ENCODE measurements at regions not wholly inside any gene's neighbourhood (a gene's known extent, or its start where the extent isn't known, plus 50 kb on each side); places are given as distances from the start of the nearest gene placed in this dataset.

GRCh38 chr11:22454461-22455090 is 116.4 kb downstream of the SLC17A6 start:
- TF ChIP-seq, protein P1, sequence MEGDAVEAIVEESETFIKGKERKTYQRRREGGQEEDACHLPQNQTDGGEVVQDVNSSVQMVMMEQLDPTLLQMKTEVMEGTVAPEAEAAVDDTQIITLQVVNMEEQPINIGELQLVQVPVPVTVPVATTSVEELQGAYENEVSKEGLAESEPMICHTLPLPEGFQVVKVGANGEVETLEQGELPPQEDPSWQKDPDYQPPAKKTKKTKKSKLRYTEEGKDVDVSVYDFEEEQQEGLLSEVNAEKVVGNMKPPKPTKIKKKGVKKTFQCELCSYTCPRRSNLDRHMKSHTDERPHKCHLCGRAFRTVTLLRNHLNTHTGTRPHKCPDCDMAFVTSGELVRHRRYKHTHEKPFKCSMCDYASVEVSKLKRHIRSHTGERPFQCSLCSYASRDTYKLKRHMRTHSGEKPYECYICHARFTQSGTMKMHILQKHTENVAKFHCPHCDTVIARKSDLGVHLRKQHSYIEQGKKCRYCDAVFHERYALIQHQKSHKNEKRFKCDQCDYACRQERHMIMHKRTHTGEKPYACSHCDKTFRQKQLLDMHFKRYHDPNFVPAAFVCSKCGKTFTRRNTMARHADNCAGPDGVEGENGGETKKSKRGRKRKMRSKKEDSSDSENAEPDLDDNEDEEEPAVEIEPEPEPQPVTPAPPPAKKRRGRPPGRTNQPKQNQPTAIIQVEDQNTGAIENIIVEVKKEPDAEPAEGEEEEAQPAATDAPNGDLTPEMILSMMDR (IDR thresholded peaks at IDR 0.05), result no peak
- TF ChIP-seq POLR2AphosphoS5 (IDR thresholded peaks at IDR 0.05; ENCODE audit: low read depth, low read length), result no peak
- no peak for TF ChIP-seq REST (IDR thresholded peaks at IDR 0.05; ENCODE audit: insufficient read depth in 1 of 2, low read depth in 2 of 2, low read length in 1 of 2)
- no peak for TF ChIP-seq TCF7L2 (IDR thresholded peaks at IDR 0.05; ENCODE audit: low read depth, low read length)
